ENCODE measurements at regions not wholly inside any gene's neighbourhood (a gene's known extent, or its start where the extent isn't known, plus 50 kb on each side); places are given as distances from the start of the nearest gene placed in this dataset.

- no peaks in the 10 kb centered on the region for H3K27me3 ChIP-seq
- no peak for ATAC-seq
- intact Hi-C loops (cut with DNase I): no loop called here
- no peak overlapping the region for H3K4me3 ChIP-seq
- no peaks in the 10 kb centered on the region for H3K9me3 ChIP-seq
- H3K36me3 ChIP-seq: no peaks in the 10 kb centered on the region
- no peak overlapping the region for H3K27ac ChIP-seq
- H3K4me1 ChIP-seq: no peaks in the 10 kb centered on the region
- TF ChIP-seq CTCF (IDR thresholded peaks at IDR 0.05): no peak
- no peak for DNase-seq
Observed at GRCh38 chr9:135262248-135262647, 174.8 kb downstream of the OLFM1 start.

- H3K4me1 ChIP-seq: no peaks in the 10 kb centered on the region
- ATAC-seq: no peak
- H3K27ac ChIP-seq: no peak overlapping the region
- TF ChIP-seq CTCF (IDR thresholded peaks at IDR 0.05): no peak
- no peak for DNase-seq
- no peaks in the 10 kb centered on the region for H3K36me3 ChIP-seq
- H3K27me3 ChIP-seq: no peaks in the 10 kb centered on the region
- no peak overlapping the region for H3K4me3 ChIP-seq
- H3K9me3 ChIP-seq: no peaks in the 10 kb centered on the region
- intact Hi-C loops (cut with DNase I): no loop called here
Observed at GRCh38 chr9:135263511-135263910, 176.0 kb downstream of the OLFM1 start.

- H3K4me3 ChIP-seq: no peak overlapping the region
- H3K4me1 ChIP-seq: no peaks in the 10 kb centered on the region
- no peaks in the 10 kb centered on the region for H3K36me3 ChIP-seq
- H3K9me3 ChIP-seq: no peaks in the 10 kb centered on the region
- TF ChIP-seq CTCF (IDR thresholded peaks at IDR 0.05): no peak
- no peak for ATAC-seq
- DNase-seq: no peak
- H3K27me3 ChIP-seq: no peaks in the 10 kb centered on the region
- intact Hi-C loops (cut with DNase I): no loop called here
- no peak overlapping the region for H3K27ac ChIP-seq
Observed at GRCh38 chr9:135265931-135266330, 178.5 kb downstream of the OLFM1 start.

- Histone ChIP-seq H3K27ac (no peak overlapping the region), H3K27me3 (no peaks in the 10 kb centered on the region), H3K4me1 (no peaks in the 10 kb centered on the region), H3K36me3 (no peaks in the 10 kb centered on the region), H3K9me3 (no peaks in the 10 kb centered on the region), H3K4me3 (no peak overlapping the region)
- TF ChIP-seq CTCF (IDR thresholded peaks at IDR 0.05): no peak
- intact Hi-C loops (cut with DNase I): no loop called here
- DNase-seq: no peak
- ATAC-seq: no peak
Observed at GRCh38 chr9:135267191-135267809, 179.8 kb downstream of the OLFM1 start.

GRCh38 chr9:135268031-135268430, 180.6 kb downstream of the OLFM1 start:
- intact Hi-C loops (cut with DNase I): no loop called here
- peaks cover 4% of the 10 kb centered on the region for H3K27me3 ChIP-seq
- H3K27ac ChIP-seq: no peak overlapping the region
- H3K4me3 ChIP-seq: no peak overlapping the region
- ATAC-seq: no peak
- no peaks in the 10 kb centered on the region for H3K36me3 ChIP-seq
- no peak for TF ChIP-seq CTCF (IDR thresholded peaks at IDR 0.05)
- no peak for DNase-seq
- H3K9me3 ChIP-seq: no peaks in the 10 kb centered on the region
- no peaks in the 10 kb centered on the region for H3K4me1 ChIP-seq

GRCh38 chr9:135268981-135269380, 181.5 kb downstream of the OLFM1 start:
- peaks cover 5% of the 10 kb centered on the region for H3K27me3 ChIP-seq
- DNase-seq: no peak
- H3K4me1 ChIP-seq: no peaks in the 10 kb centered on the region
- H3K27ac ChIP-seq: no peak overlapping the region
- H3K4me3 ChIP-seq: no peak overlapping the region
- intact Hi-C loops (cut with DNase I): no loop called here
- H3K36me3 ChIP-seq: no peaks in the 10 kb centered on the region
- TF ChIP-seq CTCF (IDR thresholded peaks at IDR 0.05): no peak
- no peaks in the 10 kb centered on the region for H3K9me3 ChIP-seq
- no peak for ATAC-seq
